ENCODE measurements at regions not wholly inside any gene's neighbourhood (a gene's known extent, or its start where the extent isn't known, plus 50 kb on each side); places are given as distances from the start of the nearest gene placed in this dataset.

GRCh38 chr1:60825593-60825992, 256.8 kb upstream of the NFIA start:
- no peak for TF ChIP-seq MXI1 (conservative IDR thresholded peaks at IDR 0.05; ENCODE audit: poor library complexity, severe bottlenecking)
- no peak for TF ChIP-seq REST (IDR thresholded peaks at IDR 0.05; ENCODE audit: borderline replicate concordance)
- TF ChIP-seq TAF1 (IDR thresholded peaks at IDR 0.05; ENCODE audit: low read depth), result no peak
- TF ChIP-seq POLR2AphosphoS5 (IDR thresholded peaks at IDR 0.05), result no peak
- no peak for TF ChIP-seq SMC3 (conservative IDR thresholded peaks at IDR 0.05; ENCODE audit: poor library complexity)
- no peak for TF ChIP-seq EP300 (conservative IDR thresholded peaks at IDR 0.05; ENCODE audit: poor library complexity, severe bottlenecking)
- no peak for TF ChIP-seq RAD21 (conservative IDR thresholded peaks at IDR 0.05)
- no peak for TF ChIP-seq EZH2 (IDR thresholded peaks at IDR 0.05; ENCODE audit: borderline replicate concordance, insufficient read depth, low read length, poor library complexity, severe bottlenecking)
- no peaks in the 10 kb centered on the region for H3K27me3 ChIP-seq (ENCODE audit: insufficient read depth, low read depth, low read length)
- no peaks in the 10 kb centered on the region for H3K79me2 ChIP-seq (replicated peaks; ENCODE audit: insufficient read depth, low read length)
- no peaks in the 10 kb centered on the region for H3K36me3 ChIP-seq (ENCODE audit: insufficient read depth, low read length)
- no peak overlapping the region for H3K9ac ChIP-seq (ENCODE audit: low read length)
- no peak overlapping the region for H3K4me3 ChIP-seq (ENCODE audit: low read length)
- no peaks in the 10 kb centered on the region for H3K9me2 ChIP-seq (ENCODE audit: insufficient read depth, low read length)
- H3F3A ChIP-seq (ENCODE audit: insufficient read depth, low read length, poor library complexity, severe bottlenecking), result no peaks in the 10 kb centered on the region
- H2AFZ ChIP-seq (ENCODE audit: low read depth, low read length), result no peak overlapping the region
- H3K4me2 ChIP-seq (ENCODE audit: low read length), result no peak overlapping the region
- H4K20me1 ChIP-seq (ENCODE audit: insufficient read depth), result no peaks in the 10 kb centered on the region
- H3K27ac ChIP-seq (ENCODE audit: low read length), result no peak overlapping the region
- H3K9me3 ChIP-seq (ENCODE audit: low read length), result no peaks in the 10 kb centered on the region

- H3K27me3 ChIP-seq (ENCODE audit: insufficient read depth, low read depth, low read length), result no peaks in the 10 kb centered on the region
- no peaks in the 10 kb centered on the region for H3F3A ChIP-seq (ENCODE audit: insufficient read depth, low read length, poor library complexity, severe bottlenecking)
- no peaks in the 10 kb centered on the region for H4K20me1 ChIP-seq (ENCODE audit: insufficient read depth)
- no peaks in the 10 kb centered on the region for H3K9me3 ChIP-seq (ENCODE audit: low read length)
- TF ChIP-seq TAF1 (IDR thresholded peaks at IDR 0.05; ENCODE audit: low read depth) (no peak), SMC3 (conservative IDR thresholded peaks at IDR 0.05; ENCODE audit: poor library complexity) (no peak), EZH2 (IDR thresholded peaks at IDR 0.05; ENCODE audit: borderline replicate concordance, insufficient read depth, low read length, poor library complexity, severe bottlenecking) (no peak), MXI1 (conservative IDR thresholded peaks at IDR 0.05; ENCODE audit: poor library complexity, severe bottlenecking) (no peak), POLR2AphosphoS5 (IDR thresholded peaks at IDR 0.05) (no peak), REST (IDR thresholded peaks at IDR 0.05; ENCODE audit: borderline replicate concordance) (no peak), EP300 (conservative IDR thresholded peaks at IDR 0.05; ENCODE audit: poor library complexity, severe bottlenecking) (no peak), CTCF (IDR thresholded peaks at IDR 0.05; ENCODE audit: poor library complexity, severe bottlenecking) (no peak), RAD21 (conservative IDR thresholded peaks at IDR 0.05) (no peak)
- no peak overlapping the region for H3K4me2 ChIP-seq (ENCODE audit: low read length)
- no peak overlapping the region for H3K27ac ChIP-seq (ENCODE audit: low read length)
- no peaks in the 10 kb centered on the region for H3K36me3 ChIP-seq (ENCODE audit: insufficient read depth, low read length)
- no peaks in the 10 kb centered on the region for H3K79me2 ChIP-seq (replicated peaks; ENCODE audit: insufficient read depth, low read length)
- H3K9me2 ChIP-seq (ENCODE audit: insufficient read depth, low read length), result no peaks in the 10 kb centered on the region
- H3K9ac ChIP-seq (ENCODE audit: low read length), result no peak overlapping the region
- H2AFZ ChIP-seq (ENCODE audit: low read depth, low read length), result no peak overlapping the region
- no peak overlapping the region for H3K4me3 ChIP-seq (ENCODE audit: low read length)
These were observed 259.2 kb upstream of the NFIA start for GRCh38 chr1:60823151-60823550.
